ENCODE measurements at regions not wholly inside any gene's neighbourhood (a gene's known extent, or its start where the extent isn't known, plus 50 kb on each side); places are given as distances from the start of the nearest gene placed in this dataset.
"Not testable (repeated sequence)": the region's sequence is repeated elsewhere in the genome, so short reads cannot be mapped to it uniquely, and the experiment has no call there.

DNA sequence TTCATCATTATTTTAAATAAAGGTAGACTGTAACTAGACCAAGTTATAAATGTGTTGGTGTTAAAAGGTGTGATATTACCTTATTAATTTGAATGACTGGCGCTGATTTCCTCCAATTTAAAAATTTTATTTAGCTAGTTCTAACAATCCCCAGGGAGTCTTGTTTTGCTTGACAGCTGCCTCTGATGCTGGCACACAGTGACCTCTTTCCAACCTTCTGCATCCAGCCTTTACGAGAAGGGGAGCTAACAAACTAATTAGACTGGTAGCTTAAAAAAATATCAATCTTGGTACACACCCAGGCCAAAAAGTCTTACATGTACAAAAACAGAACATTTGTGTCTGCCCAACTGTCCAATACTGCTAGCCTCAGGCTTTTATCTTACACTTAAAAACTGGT is 51.8 kb upstream of the ENPEP start:
- POLR2A ChIA-PET = no interaction called here

DNA sequence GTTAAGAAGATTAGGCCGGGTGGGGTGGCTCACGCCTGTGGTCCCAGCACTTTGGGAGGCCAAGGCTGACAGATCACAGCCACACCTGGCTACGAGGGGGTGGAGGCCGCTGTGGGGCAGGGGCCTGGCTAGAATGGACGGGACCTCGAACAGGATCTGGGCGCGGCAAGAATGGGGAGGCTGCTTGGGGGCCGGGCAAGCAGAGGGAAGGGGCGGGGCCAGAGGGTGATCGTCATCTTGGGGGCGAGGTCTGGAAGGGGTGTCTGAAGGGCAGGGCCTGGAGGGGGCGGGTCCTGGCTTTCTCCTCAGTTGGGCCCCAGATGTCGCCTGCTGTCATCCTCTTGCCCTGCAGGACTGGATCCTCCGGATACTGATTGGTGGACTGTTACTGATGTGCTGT is 57.3 kb upstream of the ENPEP start:
- ChIA-PET CTCF (no interaction called here), POLR2A (no interaction called here)

More for the DNA sequence above, 51.8 kb upstream of the ENPEP start:
- CTCF ChIA-PET = no interaction called here

GRCh38 chr4:110417136-110417535 is 58.8 kb upstream of the ENPEP start:
- CTCF ChIA-PET = no interaction called here
- POLR2A ChIA-PET = no interaction called here

DNA sequence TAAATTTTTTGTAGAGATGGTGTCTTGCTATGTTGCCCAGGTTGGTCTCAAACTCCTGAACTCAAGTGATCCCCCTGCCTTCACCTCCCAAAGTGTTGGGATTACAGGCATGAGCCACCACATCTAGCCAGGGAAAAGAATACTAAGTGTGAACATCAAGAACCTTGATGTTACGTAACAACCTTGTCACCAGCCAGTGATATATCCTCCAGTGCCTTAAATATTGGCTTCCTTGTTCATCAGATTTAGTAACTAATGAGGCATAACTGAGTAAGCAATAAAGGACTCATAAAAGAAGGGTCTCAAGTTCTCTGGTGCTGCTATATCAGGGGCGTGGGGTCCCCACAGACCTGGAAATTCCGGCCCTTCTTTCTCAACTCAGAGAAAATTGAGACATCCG is 60.5 kb upstream of the ENPEP start:
- ChIA-PET POLR2A (no interaction called here), CTCF (no interaction called here)

DNA sequence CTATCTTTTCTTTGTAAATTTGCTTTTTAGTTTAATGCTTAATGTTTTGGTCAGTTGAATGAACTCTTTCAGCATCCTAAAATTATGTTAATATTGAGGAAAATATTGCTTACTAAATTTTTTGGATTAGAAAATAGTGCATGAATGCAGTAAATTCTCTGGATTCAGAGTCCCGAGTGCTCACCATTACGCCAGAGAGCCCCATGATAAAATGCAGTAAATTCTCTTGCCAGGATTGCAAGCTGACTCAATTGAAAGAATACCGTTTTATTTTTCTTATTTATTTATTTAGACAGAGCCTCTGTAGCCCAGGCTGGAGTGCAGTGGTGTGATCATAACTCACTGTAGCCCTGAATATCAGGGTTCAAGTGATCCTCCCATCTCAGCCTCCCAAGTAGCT is 60.9 kb upstream of the ENPEP start:
- CTCF ChIA-PET = no interaction called here
- POLR2A ChIA-PET = no interaction called here

- CTCF ChIA-PET = no interaction called here
- POLR2A ChIA-PET = no interaction called here
Measured at GRCh38 chr4:110414561-110414920, 61.4 kb upstream of the ENPEP start.

GRCh38 chr4:110413807-110414560 is 62.0 kb upstream of the ENPEP start:
- POLR2A ChIA-PET, CTCF ChIA-PET: not testable (repeated sequence)

- ChIA-PET POLR2A (no interaction called here), CTCF (no interaction called here)
Measured at GRCh38 chr4:110412354-110413065, 63.4 kb upstream of the ENPEP start.

DNA sequence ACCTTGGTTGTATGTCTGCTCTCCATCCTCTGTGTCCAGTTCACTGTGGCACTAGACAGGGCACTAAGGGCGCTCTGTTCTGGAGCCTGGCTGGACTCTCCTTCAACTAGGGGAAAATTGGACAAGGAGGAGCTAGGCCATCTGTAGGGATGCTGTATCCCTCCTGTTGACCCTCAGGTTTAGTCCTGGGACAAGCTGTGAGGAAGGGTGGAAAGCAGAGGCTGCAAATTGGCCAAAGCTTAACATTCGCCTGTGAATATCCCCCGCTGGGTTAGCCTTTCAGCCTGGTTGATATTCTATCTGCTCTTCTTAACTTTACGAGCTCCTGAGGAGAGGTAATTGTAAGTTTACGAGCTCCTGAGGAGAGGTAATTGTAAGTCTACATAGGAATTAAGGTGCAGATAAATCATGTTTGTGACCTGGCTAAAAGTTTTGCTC is 64.4 kb upstream of the ENPEP start:
- ChIA-PET CTCF (no interaction called here), POLR2A (no interaction called here)

DNA sequence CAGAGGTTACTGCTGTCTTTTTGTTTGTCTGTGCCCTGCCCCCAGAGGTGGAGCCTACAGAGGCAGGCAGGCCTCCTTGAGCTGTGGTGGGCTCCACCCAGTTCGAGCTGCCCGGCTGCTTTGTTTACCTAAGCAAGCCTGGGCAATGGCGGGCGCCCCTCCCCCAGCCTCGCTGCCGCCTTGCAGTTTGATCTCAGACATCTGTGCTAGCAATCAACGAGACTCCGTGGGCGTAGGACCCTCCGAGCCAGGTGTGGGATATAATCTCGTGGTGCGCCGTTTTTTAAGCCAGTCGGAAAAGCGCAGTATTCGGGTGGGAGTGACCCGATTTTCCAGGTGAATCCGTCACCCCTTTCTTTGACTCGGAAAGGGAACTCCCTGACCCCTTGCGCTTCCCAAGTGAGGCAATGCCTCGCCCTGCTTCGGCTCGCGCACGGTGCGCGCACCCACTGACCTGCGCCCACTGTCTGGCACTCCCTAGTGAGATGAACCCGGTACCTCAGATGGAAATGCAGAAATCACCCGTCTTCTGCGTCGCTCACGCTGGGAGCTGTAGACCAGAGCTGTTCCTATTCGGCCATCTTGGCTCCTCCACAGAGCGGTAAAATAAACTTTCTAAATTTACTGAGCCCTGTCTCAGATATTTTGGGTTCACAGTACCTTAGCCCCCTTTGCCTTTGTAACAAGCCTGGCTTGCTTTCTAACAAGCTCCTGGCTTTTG is 64.9 kb upstream of the ENPEP start:
- CTCF ChIA-PET, POLR2A ChIA-PET: not testable (repeated sequence)

- ChIA-PET POLR2A (no interaction called here), CTCF (no interaction called here)
Measured at GRCh38 chr4:110400086-110400485, 75.9 kb upstream of the ENPEP start.

DNA sequence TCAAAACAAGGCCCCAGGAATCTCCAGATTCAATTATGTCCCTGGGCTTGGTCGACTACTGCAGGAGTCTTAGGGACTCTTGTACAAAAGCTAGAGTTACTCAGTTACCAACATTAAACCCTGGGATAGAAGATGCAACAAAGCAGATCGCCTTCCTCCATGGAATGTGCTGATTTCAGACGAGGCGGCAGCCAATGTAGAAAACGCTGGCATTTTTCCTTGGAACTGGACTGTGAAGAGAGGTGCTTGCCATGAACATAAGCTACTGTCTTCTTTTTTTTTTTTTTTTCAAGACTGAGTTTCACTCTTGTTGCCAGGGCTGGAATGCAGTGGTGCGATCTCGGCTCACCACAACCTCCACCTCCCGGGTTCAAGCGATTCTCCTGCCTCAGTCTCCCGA is 76.9 kb upstream of the ENPEP start:
- POLR2A ChIA-PET, CTCF ChIA-PET: not testable (repeated sequence)

DNA sequence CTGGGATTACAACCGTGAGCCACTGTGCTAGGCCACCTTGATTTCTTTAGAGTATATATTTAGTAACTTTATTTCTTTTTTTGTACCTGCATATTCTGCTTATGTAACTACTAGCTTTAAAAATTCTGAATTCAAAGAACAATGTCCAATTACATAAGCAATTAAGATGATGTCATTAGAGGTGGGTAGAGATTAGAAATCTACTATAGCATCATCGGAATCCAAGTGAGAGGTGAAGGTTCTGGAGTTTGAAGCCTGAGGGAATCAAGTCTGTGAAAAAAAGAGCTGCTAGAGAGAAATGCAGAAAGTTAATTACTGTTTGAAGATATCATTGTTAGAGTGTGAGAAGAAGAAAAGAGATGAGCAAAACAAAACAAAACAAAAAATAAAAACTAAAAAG is 79.0 kb upstream of the ENPEP start:
- CTCF ChIA-PET = no interaction called here

DNA sequence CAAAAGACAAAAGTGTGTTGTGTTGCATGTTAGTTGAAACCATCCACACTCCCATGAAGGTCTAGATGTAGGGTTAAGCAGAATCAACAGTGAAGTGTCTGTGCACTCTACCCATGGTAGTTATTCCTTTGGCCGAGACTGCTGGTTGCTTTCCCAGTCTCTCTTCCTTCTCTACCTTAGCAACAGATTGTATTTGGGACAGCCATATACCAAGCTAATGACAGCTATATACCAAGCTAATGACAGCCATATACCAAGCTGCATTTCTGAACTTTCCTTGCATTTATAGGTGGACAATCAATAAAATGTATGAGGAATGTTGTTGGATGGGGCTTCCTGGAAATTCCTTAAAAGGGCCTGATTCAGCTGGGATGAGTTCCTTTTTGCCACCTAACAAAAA is 80.5 kb upstream of the ENPEP start:
- ChIA-PET CTCF (no interaction called here), POLR2A (no interaction called here)

More for the DNA sequence above, 79.0 kb upstream of the ENPEP start:
- POLR2A ChIA-PET = no interaction called here

DNA sequence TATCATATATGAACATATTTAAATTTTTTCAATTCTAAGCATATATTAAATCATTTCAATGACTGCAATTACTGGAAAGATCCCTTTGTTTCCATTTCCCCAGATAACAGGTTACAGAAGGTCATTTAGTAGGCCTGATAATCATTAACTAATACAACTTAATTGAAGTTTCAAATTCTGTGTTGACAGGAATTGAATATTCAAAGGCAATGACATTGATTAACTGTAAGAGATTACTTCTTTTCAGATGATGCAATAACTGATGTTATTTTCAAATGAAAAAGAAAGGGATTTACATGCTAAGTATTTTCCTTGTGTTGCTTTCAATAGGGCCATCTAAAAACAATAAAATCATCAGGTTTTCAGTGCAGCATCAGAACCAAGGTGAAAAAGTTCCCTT is 81.1 kb upstream of the ENPEP start:
- CTCF ChIA-PET = no interaction called here
- POLR2A ChIA-PET = no interaction called here

GRCh38 chr4:110381784-110382183 is 94.2 kb upstream of the ENPEP start:
- CTCF ChIA-PET = no interaction called here

GRCh38 chr4:110372485-110372884 is 103.5 kb upstream of the ENPEP start:
- CTCF ChIA-PET = no interaction called here
- POLR2A ChIA-PET = no interaction called here

More at GRCh38 chr4:110381784-110382183, 94.2 kb upstream of the ENPEP start:
- POLR2A ChIA-PET = no interaction called here

- POLR2A ChIA-PET = no interaction called here
- CTCF ChIA-PET = no interaction called here
Measured at GRCh38 chr4:110371016-110371770, 104.8 kb upstream of the ENPEP start.

GRCh38 chr4:110368409-110368808 is 107.5 kb upstream of the ENPEP start:
- ChIA-PET POLR2A (no interaction called here), CTCF (no interaction called here)

- POLR2A ChIA-PET = no interaction called here
- CTCF ChIA-PET = no interaction called here
Measured at GRCh38 chr4:110367156-110367555, 108.8 kb upstream of the ENPEP start.

DNA sequence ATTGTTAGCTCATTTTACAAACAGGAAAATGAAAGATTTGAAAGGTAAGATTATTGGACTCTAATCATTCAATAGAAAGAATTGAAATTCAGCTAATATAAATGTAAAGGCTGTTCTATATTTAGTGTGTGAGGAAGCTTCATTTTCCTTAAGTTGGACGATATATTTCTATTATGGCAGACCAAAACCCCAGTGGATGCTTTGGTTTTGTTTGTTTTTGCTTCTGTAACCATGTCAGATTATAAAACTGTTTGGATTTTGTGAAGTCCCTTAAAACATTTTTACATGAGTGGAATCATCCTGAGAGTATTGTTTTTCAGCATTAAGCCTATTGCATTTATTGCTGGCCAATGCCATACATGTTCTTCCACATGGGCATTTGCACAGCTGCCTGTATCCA is 110.2 kb upstream of the ENPEP start:
- CTCF ChIA-PET = interaction anchor here (1.7 kb wide), 1 partner anchor 22 kb away, joined by 3 read pairs; no protein-coding TSS in a partner anchor

More for the DNA sequence above, 110.2 kb upstream of the ENPEP start:
- POLR2A ChIA-PET = no interaction called here
